ENCODE measurements at regions not wholly inside any gene's neighbourhood (a gene's known extent, or its start where the extent isn't known, plus 50 kb on each side); places are given as distances from the start of the nearest gene placed in this dataset.

DNA sequence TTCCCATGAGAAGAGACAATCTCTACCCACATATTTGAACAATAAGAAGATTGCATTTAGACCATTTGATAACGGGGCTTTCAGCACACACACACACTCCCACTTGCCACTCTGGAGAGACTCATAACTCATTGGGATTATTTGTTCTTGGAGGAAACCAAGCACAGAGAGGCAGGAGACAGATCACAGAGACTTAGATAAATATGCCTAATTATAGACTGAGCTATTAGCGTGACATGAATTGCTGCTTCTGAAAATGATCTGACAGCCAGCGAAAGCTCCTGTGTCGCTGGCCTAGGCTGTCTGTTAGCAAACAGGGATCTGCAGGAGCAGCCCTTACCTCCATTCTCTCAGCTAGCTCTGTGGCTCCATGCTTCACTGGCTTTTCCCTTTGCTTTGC lies 111.4 kb downstream of the CCNA1 start:
- H3K27ac Mint-ChIP-seq: no peak overlapping the region
- no peak overlapping the region for H3K4me3 Mint-ChIP-seq
- peaks cover 14% of the 10 kb centered on the region for H3K4me1 Mint-ChIP-seq
- peaks cover 16% of the 10 kb centered on the region for H3K9me3 Mint-ChIP-seq
- no peak for DNase-seq (ENCODE audit: low spot score)
- peaks cover 14% of the 10 kb centered on the region for H3K36me3 Mint-ChIP-seq
- TF ChIP-seq NR1H2 (CRISPR knock-in tag; IDR thresholded peaks at IDR 0.05) (no peak), ZNF138 (CRISPR knock-in tag; conservative IDR thresholded peaks at IDR 0.05) (no peak), ZNF671 (CRISPR knock-in tag; IDR thresholded peaks at IDR 0.05) (no peak)
- TF ChIP-seq, protein P1, sequence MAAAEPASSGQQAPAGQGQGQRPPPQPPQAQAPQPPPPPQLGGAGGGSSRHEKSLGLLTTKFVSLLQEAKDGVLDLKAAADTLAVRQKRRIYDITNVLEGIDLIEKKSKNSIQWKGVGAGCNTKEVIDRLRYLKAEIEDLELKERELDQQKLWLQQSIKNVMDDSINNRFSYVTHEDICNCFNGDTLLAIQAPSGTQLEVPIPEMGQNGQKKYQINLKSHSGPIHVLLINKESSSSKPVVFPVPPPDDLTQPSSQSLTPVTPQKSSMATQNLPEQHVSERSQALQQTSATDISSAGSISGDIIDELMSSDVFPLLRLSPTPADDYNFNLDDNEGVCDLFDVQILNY (CRISPR knock-in tag; IDR thresholded peaks at IDR 0.05): no peak
- TF ChIP-seq, protein P2, sequence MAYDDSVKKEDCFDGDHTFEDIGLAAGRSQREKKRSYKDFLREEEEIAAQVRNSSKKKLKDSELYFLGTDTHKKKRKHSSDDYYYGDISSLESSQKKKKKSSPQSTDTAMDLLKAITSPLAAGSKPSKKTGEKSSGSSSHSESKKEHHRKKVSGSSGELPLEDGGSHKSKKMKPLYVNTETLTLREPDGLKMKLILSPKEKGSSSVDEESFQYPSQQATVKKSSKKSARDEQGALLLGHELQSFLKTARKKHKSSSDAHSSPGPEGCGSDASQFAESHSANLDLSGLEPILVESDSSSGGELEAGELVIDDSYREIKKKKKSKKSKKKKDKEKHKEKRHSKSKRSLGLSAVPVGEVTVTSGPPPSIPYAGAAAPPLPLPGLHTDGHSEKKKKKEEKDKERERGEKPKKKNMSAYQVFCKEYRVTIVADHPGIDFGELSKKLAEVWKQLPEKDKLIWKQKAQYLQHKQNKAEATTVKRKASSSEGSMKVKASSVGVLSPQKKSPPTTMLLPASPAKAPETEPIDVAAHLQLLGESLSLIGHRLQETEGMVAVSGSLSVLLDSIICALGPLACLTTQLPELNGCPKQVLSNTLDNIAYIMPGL (CRISPR knock-in tag; IDR thresholded peaks at IDR 0.05): no peak
- TF ChIP-seq, protein P3, sequence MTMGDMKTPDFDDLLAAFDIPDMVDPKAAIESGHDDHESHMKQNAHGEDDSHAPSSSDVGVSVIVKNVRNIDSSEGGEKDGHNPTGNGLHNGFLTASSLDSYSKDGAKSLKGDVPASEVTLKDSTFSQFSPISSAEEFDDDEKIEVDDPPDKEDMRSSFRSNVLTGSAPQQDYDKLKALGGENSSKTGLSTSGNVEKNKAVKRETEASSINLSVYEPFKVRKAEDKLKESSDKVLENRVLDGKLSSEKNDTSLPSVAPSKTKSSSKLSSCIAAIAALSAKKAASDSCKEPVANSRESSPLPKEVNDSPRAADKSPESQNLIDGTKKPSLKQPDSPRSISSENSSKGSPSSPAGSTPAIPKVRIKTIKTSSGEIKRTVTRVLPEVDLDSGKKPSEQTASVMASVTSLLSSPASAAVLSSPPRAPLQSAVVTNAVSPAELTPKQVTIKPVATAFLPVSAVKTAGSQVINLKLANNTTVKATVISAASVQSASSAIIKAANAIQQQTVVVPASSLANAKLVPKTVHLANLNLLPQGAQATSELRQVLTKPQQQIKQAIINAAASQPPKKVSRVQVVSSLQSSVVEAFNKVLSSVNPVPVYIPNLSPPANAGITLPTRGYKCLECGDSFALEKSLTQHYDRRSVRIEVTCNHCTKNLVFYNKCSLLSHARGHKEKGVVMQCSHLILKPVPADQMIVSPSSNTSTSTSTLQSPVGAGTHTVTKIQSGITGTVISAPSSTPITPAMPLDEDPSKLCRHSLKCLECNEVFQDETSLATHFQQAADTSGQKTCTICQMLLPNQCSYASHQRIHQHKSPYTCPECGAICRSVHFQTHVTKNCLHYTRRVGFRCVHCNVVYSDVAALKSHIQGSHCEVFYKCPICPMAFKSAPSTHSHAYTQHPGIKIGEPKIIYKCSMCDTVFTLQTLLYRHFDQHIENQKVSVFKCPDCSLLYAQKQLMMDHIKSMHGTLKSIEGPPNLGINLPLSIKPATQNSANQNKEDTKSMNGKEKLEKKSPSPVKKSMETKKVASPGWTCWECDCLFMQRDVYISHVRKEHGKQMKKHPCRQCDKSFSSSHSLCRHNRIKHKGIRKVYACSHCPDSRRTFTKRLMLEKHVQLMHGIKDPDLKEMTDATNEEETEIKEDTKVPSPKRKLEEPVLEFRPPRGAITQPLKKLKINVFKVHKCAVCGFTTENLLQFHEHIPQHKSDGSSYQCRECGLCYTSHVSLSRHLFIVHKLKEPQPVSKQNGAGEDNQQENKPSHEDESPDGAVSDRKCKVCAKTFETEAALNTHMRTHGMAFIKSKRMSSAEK (CRISPR knock-in tag; IDR thresholded peaks at IDR 0.05; ENCODE audit: borderline replicate concordance): no peak
- ATAC-seq: no peak
- ChIA-PET CTCF (no interaction called here), POLR2A (no interaction called here)
- H3K27me3 Mint-ChIP-seq (ENCODE audit: low read depth): no peaks in the 10 kb centered on the region

GRCh38 chr13:36548129-36548528 lies 115.8 kb downstream of the CCNA1 start:
- Mint-ChIP-seq H3K9me3 (no peaks in the 10 kb centered on the region), H3K36me3 (no peaks in the 10 kb centered on the region), H3K4me1 (peaks cover 10% of the 10 kb centered on the region; the same call in 1 of the 2 replicates), H3K27me3 (ENCODE audit: low read depth) (no peaks in the 10 kb centered on the region), H3K27ac (no peak overlapping the region), H3K4me3 (no peak overlapping the region)
- ChIA-PET POLR2A (no interaction called here), CTCF (no interaction called here)
- TF ChIP-seq GRHL2 (CRISPR knock-in tag; IDR thresholded peaks at IDR 0.05; ENCODE audit: insufficient replicate concordance, severe bottlenecking) (no peak), SOX15 (CRISPR knock-in tag; IDR thresholded peaks at IDR 0.05) (no peak), ZNF671 (CRISPR knock-in tag; IDR thresholded peaks at IDR 0.05) (no peak), GABPB1 (CRISPR knock-in tag; IDR thresholded peaks at IDR 0.05) (no peak), CBFB (CRISPR knock-in tag; IDR thresholded peaks at IDR 0.05; ENCODE audit: low read depth) (no peak), ZNF232 (CRISPR knock-in tag; IDR thresholded peaks at IDR 0.05) (no peak), USF2 (CRISPR knock-in tag; IDR thresholded peaks at IDR 0.05) (no peak), CTCF (IDR thresholded peaks at IDR 0.05) (no peak)
- TF ChIP-seq, protein P2 (CRISPR knock-in tag; IDR thresholded peaks at IDR 0.05): no peak
- TF ChIP-seq, protein P4, sequence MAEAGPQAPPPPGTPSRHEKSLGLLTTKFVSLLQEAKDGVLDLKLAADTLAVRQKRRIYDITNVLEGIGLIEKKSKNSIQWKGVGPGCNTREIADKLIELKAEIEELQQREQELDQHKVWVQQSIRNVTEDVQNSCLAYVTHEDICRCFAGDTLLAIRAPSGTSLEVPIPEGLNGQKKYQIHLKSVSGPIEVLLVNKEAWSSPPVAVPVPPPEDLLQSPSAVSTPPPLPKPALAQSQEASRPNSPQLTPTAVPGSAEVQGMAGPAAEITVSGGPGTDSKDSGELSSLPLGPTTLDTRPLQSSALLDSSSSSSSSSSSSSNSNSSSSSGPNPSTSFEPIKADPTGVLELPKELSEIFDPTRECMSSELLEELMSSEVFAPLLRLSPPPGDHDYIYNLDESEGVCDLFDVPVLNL (CRISPR knock-in tag; IDR thresholded peaks at IDR 0.05; ENCODE audit: borderline replicate concordance, low read depth): no peak
- DNase-seq (ENCODE audit: low spot score) (no peak), ATAC-seq (no peak)

Measured in WTC11 (cell line).